ENCODE measurements at regions not wholly inside any gene's neighbourhood (a gene's known extent, or its start where the extent isn't known, plus 50 kb on each side); places are given as distances from the start of the nearest gene placed in this dataset.
A peak's percentile ranks its signal among the peaks of the same experiment; 100 is the strongest.
"Not testable (repeated sequence)": the region's sequence is repeated elsewhere in the genome, so short reads cannot be mapped to it uniquely, and the experiment has no call there.

DNA sequence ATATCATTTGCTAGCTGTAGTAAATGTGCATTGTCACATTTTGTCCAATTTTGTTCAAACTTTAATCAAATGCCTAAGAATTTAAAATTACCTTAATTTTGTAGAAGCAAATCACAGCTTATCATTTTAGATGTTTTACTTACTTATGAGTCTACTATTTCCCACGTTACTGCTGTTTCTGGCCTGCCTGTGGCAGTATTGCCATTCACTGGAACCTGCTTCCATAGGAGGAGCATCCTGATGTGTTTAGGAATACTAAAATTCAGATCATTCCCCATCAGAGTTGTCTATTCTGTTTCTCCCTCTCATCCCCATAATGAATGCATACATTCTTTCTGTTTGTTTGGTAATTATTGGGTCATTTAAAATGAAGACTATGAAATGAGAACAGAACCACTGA lies 119.5 kb upstream of the SNRPN start:
- DNase-seq = no peak

DNA sequence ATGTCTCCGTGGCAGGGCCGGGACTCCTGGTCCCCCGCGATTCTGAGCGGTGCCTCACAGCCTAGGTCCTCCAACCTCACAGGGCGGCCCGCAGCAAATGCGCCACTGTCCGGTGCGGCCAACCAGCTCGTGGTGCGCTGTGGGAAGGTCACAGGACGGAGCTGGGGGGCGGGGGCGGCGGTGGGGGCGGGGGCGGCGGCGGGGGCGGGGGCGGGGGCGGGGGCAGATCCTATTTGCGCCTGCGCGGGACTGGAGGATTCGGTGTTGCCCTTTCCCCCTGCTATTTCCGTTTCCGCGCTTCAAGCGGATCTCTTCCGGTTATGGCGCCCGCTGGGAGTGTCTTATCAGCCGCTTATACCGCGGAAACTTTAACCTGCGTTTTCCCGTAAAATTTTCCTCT lies 106.7 kb upstream of the SNRPN start:
- DNase-seq = peak; percentile 48

DNA sequence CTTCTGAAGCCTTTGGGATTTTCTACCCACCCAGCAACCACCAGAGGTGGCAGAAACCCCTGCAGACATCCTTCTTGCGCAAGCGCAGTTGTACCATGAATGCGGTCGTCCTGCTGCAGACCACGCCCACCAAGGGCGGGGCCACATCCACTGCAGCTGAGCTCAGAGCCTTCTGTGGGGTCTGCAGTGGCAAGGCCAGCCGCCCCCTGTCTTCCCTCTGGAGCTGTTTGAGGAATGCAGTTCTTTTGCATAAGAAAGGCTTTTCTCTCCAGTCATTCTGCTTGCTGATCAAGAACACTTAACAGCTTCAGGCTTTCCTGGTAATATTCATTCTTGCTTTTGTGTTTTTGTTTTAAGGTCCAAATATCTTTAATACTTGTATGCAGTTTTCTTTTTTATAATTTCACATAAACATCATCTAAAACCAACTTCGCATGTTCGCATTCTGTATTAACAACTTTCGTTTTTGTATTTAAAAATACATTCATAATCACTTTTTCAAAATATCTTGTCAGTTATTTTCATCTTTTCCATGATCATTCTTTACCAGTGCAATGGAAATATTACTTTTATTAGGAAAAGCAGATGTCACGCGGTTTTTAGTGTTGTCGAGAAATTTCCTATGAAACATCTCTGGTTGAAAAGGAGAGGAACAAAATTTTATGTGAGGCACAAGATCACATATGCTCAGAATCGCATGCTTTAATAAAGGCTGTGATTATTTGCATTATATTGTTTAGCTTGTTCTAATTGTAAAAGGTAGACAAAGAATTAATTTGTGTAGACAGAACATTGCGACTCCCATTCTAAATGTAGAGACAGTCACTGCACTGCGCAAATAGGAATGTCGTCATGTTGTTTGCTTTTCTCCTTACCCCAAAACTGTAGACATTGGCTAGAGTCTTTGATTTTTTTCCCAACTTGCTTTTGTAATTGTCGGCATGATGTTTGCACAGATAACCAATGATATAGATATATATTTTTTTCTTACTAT lies 98.1 kb upstream of the SNRPN start:
- no peak for DNase-seq

GRCh38 chr15:24857763-24858162 lies 97.0 kb upstream of the SNRPN start:
- DNase-seq = no peak

- DNase-seq = not testable (repeated sequence)
These were observed 96.6 kb upstream of the SNRPN start for GRCh38 chr15:24858183-24858582.

DNA sequence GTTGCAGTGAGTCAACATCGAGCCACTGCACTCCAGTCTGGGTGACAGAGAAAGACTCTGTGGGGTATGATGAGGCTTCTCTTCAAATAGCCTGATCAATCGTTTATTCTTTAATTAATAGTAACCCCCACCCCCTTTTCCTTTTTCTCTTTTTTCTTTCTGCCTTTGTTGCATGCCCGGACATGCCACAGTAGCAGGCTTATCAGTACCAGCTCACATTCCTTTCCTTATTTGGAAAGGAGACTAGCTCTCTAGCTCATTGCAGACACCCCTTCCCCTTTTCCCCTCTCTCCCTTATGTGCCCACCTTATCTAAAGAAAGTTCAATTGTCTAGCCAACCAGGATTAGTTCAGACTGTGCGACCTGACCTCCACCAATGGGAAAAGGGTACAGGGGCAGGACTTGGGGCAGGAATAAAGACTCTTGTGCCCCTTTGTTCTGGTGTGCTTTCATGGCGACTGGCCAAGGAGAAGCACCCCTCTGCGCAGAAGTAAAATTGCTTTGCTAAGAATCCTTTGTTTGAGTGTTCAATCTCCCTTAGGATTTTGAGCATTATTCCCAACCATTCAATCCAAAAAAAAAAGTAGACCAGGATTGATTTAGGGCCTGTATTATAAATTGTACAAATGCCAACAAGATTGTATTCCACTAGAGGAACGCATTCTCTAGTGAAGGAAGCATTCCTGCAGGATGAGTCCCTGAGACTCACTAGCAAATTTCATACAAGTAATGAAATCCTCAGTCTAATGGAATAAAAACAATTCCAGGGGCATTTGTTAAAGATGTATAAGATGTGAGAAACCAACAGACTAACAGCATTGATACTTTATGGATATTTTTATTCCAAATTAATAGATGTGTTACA lies 95.8 kb upstream of the SNRPN start:
- no peak for DNase-seq

DNA sequence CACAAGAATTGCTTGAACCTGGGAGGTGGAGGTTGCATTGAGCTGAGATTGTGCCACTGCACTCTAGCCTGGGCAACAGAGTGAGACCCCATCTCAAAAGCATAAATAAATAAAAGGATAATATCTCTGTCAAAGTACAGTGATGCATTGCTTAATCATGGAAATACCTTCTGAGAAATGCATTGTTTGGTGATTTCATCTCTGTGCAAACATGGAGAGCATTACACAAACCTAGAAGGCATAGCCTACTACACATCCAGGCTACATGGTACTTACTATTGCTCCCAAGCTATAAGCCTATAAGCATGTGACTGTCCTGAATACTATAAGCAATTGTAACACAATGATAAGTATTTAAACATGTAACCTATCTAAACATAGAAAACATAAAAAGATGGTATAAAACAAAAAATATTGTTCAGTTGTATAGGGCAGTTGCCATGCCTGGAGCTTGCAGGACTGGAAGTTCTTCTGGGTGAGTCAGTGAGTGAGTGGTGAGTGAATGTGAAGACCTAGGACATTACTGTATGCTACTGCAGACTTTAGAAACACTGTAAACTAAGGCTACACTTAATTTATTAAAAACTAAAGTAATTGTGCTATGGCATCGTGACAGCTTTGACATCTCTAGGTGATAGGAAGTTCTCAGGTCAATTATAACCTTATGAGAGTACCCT lies 93.6 kb upstream of the SNRPN start:
- no peak for DNase-seq

- DNase-seq = no peak
These were observed 91.9 kb upstream of the SNRPN start for GRCh38 chr15:24862726-24863521.

- no peak for DNase-seq
These were observed 89.5 kb upstream of the SNRPN start for GRCh38 chr15:24865303-24865702.

- DNase-seq = no peak
These were observed 77.6 kb upstream of the SNRPN start for GRCh38 chr15:24877174-24877573.

DNA sequence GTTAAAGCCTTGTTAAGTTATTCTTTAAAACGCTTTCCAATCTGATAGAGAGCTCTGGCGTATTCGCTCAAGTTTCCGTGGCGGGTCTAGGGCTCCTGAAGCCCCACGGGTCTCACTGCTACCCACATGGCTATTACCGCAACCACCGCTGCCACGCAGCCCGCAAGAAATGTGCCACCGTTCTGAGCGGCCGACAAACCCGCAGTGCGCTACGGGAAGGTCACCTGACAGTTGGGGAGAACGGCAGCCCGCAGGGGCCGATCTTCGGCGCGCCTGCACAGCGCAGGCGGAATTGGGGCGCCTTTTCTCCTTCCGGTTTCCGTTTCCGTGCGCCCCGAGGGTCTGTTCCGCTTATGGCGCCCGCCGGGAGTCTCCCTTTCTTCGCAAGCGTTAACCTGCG lies 76.6 kb upstream of the SNRPN start:
- DNase-seq = peak; percentile 29

GRCh38 chr15:24879492-24879891 lies 75.3 kb upstream of the SNRPN start:
- no peak for DNase-seq

DNA sequence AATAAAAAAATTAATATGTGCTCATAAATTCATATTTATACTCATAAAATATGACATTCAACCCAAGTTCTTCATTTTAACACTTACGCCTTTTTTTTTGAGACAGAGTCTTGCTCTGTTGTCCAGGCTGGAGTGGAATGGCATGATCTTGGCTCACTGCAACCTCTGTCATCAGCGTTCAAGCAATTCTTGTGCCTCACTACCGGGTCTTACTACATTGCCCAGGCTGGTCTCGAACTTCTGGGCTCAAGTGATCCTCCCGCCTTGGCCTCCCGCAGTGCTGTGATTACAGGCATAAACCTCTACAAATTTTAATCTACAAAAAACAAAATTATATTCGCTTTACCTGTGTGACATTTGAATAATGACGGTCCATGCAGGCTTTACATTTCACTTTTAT lies 74.1 kb upstream of the SNRPN start:
- DNase-seq = no peak

DNA sequence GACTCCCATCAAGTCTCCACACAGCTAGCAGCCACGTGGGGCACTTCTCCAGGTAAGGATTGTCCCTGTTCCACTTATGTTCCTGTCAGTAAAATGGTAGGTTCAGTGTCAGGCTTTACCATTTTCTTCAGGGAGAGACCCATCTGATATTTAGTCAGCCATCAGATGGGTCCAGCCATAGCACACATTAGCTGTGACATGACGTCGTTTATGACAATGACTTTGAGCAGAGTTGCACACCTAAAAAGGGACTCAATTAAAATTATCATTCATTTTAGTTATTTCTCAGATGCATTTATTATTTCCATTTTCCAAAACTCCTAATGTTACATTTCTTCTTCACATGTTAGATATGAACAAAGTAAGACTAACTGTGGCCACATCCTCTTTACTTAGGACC lies 68.2 kb upstream of the SNRPN start:
- no peak for DNase-seq

DNA sequence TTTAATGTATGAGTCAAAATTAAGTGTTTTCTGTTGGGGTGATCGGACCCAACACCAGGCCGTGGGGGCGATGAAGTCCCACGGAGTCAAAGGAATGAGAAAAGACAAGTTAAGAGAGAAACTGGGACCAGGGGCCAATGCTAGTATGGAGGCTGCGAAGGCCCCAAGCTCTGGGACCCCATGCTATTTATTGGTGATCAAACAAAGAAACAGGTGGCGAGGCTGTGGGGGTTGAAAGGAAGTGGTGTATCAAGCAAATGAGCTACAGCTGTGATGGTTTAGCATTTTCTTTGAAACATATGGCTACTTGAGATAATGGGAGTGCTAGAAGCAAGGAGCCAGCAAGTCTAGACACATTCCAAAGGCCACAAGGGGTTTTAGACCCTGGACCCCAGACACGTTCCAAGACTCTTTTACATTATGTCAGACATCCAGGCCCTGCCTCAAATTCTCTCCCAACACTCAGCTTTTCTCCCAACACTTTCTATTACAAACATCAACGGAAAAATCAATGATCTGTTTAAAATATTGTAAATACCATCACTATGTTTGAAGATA lies 56.0 kb upstream of the SNRPN start:
- DNase-seq = no peak

- DNase-seq = no peak
These were observed 55.4 kb upstream of the SNRPN start for GRCh38 chr15:24899367-24899766.

GRCh38 chr15:24899795-24900194 lies 55.0 kb upstream of the SNRPN start:
- DNase-seq = no peak

DNA sequence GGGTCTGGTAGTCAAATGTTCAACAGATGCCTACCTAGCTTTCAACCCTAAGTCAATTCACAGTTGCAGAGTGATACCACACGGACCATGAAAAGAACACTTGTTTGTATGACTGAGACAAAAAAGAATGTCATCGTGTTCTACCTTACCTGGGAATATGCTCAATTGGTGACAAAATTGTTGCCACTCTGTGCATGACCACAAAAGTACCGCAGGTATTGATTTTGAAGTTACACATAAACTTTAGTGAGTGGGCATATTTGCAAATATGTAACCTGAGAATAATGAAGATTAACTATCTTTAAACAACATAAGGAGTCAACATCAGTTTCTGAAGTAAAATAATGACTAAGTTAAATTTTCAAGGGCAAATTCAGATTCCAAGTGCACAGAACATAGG lies 53.4 kb upstream of the SNRPN start:
- DNase-seq = no peak
